GM19395 (cell line): ENCODE measurements at regions not wholly inside any gene's neighbourhood (a gene's known extent, or its start where the extent isn't known, plus 50 kb on each side); places are given as distances from the start of the nearest gene placed in this dataset.
"Not testable (repeated sequence)": the region's sequence is repeated elsewhere in the genome, so short reads cannot be mapped to it uniquely, and the experiment has no call there.

Experiments
- ATAC-seq: cut with Tn5 transposase; IDR thresholded peaks from one replicate; pipeline ENCODE4 v1.9.1; 2021; ENCODE audit warnings: mild to moderate bottlenecking, moderate library complexity; ENCODE audit not compliant: unreplicated experiment

- no peak for ATAC-seq
Measured at GRCh38 chr13:74272826-74273225, 138.6 kb upstream of the KLF12 start.

GRCh38 chr13:74270018-74270417 is 135.8 kb upstream of the KLF12 start:
- no peak for ATAC-seq

GRCh38 chr13:74266861-74267260 is 132.7 kb upstream of the KLF12 start:
- ATAC-seq: no peak

- ATAC-seq: no peak
Measured at GRCh38 chr13:74266309-74266708, 132.1 kb upstream of the KLF12 start.

GRCh38 chr13:74264333-74264732 is 130.1 kb upstream of the KLF12 start:
- no peak for ATAC-seq

GRCh38 chr13:74260420-74260819 is 126.2 kb upstream of the KLF12 start:
- ATAC-seq: not testable (repeated sequence)

- no peak for ATAC-seq
Measured at GRCh38 chr13:74259641-74260040, 125.4 kb upstream of the KLF12 start.

GRCh38 chr13:74258961-74259360 is 124.8 kb upstream of the KLF12 start:
- ATAC-seq: no peak

- no peak for ATAC-seq
Measured at GRCh38 chr13:74256969-74257368, 122.8 kb upstream of the KLF12 start.

GRCh38 chr13:74253161-74253560 is 119.0 kb upstream of the KLF12 start:
- no peak for ATAC-seq

GRCh38 chr13:74251778-74252519 is 117.7 kb upstream of the KLF12 start:
- ATAC-seq: no peak

GRCh38 chr13:74250738-74251190 is 116.6 kb upstream of the KLF12 start:
- ATAC-seq: no peak

GRCh38 chr13:74248477-74248876 is 114.3 kb upstream of the KLF12 start:
- ATAC-seq: no peak

- no peak for ATAC-seq
Measured at GRCh38 chr13:74246487-74246886, 112.3 kb upstream of the KLF12 start.

- ATAC-seq: no peak
Measured at GRCh38 chr13:74243637-74244526, 109.7 kb upstream of the KLF12 start.

GRCh38 chr13:74241343-74241742 is 107.1 kb upstream of the KLF12 start:
- ATAC-seq: not testable (repeated sequence)

GRCh38 chr13:74230984-74231501 is 96.8 kb upstream of the KLF12 start:
- ATAC-seq: no peak

GRCh38 chr13:74229242-74229641 is 95.0 kb upstream of the KLF12 start:
- no peak for ATAC-seq

- ATAC-seq: no peak
Measured at GRCh38 chr13:74227476-74228158, 93.4 kb upstream of the KLF12 start.

- no peak for ATAC-seq
Measured at GRCh38 chr13:74226791-74227475, 92.7 kb upstream of the KLF12 start.

- no peak for ATAC-seq
Measured at GRCh38 chr13:74221752-74222151, 87.5 kb upstream of the KLF12 start.
